ENCODE measurements at regions not wholly inside any gene's neighbourhood (a gene's known extent, or its start where the extent isn't known, plus 50 kb on each side); places are given as distances from the start of the nearest gene placed in this dataset.
A peak's percentile ranks its signal among the peaks of the same experiment; 100 is the strongest.

DNA sequence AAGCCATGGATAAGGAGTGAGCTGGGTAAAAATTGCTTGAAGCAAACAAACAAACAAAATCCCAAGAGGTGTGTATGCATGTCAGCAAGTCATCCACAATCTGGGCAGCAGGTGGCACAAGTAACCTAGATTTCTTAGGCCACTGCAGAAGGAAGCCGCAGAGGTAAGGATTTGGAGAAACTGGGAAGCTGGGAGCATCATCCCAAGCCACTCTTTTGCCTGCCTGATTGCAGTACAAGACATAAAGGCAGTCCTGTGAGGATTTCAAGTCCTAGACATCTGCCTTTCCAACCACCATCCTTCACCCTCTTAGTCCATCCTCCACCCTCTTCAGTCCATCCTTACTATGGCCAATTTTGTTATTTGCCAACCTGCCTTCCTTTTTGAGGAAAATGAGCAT lies 67.2 kb upstream of the BMAL1 start:
- H3K27me3 ChIP-seq (ENCODE audit: control insufficient read depth in 1 of 2, insufficient read depth in 2 of 2, low read length in 2 of 2) = peaks cover 0 to 20% of the 10 kb centered on the region in 2 experiments; a peak in 3 of 5 replicates
- H3K36me3 ChIP-seq (replicated peaks in 1 of 2; ENCODE audit: control insufficient read depth in 1 of 2, insufficient read depth in 2 of 2, low read length in 2 of 2) = no peaks in the 10 kb centered on the region
- peak; percentile 57 for DNase-seq (ENCODE audit: low spot score)
- peak; percentile 36 for FAIRE-seq
- ChIA-PET CTCF (ENCODE audit: low intra/inter-chr PET ratio, low total read pairs) (interaction anchor here (1.5 to 2.1 kb wide), 4 partner anchors 29 to 174 kb away, joined by 5 to 16 read pairs (median 10); no protein-coding TSS in a partner anchor), POLR2A (no interaction called here)
- no peaks in the 10 kb centered on the region for H3K9me3 ChIP-seq (ENCODE audit: low read length)
- H3K79me2 ChIP-seq (ENCODE audit: insufficient read depth, low read length) = no peaks in the 10 kb centered on the region
- no peak for TF ChIP-seq PHF21A (CRISPR knock-in tag; IDR thresholded peaks at IDR 0.05)
- TF ChIP-seq, protein P1, sequence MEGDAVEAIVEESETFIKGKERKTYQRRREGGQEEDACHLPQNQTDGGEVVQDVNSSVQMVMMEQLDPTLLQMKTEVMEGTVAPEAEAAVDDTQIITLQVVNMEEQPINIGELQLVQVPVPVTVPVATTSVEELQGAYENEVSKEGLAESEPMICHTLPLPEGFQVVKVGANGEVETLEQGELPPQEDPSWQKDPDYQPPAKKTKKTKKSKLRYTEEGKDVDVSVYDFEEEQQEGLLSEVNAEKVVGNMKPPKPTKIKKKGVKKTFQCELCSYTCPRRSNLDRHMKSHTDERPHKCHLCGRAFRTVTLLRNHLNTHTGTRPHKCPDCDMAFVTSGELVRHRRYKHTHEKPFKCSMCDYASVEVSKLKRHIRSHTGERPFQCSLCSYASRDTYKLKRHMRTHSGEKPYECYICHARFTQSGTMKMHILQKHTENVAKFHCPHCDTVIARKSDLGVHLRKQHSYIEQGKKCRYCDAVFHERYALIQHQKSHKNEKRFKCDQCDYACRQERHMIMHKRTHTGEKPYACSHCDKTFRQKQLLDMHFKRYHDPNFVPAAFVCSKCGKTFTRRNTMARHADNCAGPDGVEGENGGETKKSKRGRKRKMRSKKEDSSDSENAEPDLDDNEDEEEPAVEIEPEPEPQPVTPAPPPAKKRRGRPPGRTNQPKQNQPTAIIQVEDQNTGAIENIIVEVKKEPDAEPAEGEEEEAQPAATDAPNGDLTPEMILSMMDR (CRISPR knock-in tag; IDR thresholded peaks at IDR 0.05) = peak; percentile 73
- TF ChIP-seq STAG1 (CRISPR knock-in tag; IDR thresholded peaks at IDR 0.05) = peak; percentile 83
- no peak for TF ChIP-seq SNRNP70 (IDR thresholded peaks at IDR 0.05; ENCODE audit: low read depth, low read length)
- no peak for TF ChIP-seq ZMYM3 (CRISPR knock-in tag; IDR thresholded peaks at IDR 0.05)
- TF ChIP-seq AGO1 (IDR thresholded peaks at IDR 0.05; ENCODE audit: low read depth, low read length, poor library complexity, severe bottlenecking) = no peak
- TF ChIP-seq, protein P2, sequence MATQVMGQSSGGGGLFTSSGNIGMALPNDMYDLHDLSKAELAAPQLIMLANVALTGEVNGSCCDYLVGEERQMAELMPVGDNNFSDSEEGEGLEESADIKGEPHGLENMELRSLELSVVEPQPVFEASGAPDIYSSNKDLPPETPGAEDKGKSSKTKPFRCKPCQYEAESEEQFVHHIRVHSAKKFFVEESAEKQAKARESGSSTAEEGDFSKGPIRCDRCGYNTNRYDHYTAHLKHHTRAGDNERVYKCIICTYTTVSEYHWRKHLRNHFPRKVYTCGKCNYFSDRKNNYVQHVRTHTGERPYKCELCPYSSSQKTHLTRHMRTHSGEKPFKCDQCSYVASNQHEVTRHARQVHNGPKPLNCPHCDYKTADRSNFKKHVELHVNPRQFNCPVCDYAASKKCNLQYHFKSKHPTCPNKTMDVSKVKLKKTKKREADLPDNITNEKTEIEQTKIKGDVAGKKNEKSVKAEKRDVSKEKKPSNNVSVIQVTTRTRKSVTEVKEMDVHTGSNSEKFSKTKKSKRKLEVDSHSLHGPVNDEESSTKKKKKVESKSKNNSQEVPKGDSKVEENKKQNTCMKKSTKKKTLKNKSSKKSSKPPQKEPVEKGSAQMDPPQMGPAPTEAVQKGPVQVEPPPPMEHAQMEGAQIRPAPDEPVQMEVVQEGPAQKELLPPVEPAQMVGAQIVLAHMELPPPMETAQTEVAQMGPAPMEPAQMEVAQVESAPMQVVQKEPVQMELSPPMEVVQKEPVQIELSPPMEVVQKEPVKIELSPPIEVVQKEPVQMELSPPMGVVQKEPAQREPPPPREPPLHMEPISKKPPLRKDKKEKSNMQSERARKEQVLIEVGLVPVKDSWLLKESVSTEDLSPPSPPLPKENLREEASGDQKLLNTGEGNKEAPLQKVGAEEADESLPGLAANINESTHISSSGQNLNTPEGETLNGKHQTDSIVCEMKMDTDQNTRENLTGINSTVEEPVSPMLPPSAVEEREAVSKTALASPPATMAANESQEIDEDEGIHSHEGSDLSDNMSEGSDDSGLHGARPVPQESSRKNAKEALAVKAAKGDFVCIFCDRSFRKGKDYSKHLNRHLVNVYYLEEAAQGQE (IDR thresholded peaks at IDR 0.05; ENCODE audit: borderline replicate concordance in 1 of 2, low read depth in 1 of 2, low read length in 2 of 2) = no peak
- no peak for TF ChIP-seq PAX8 (CRISPR knock-in tag; IDR thresholded peaks at IDR 0.05; ENCODE audit: borderline replicate concordance)
- no peak for TF ChIP-seq ZNF333 (CRISPR knock-in tag; IDR thresholded peaks at IDR 0.05; ENCODE audit: borderline replicate concordance)
- TF ChIP-seq MZF1 (CRISPR knock-in tag; IDR thresholded peaks at IDR 0.05; ENCODE audit: borderline replicate concordance) = no peak
- TF ChIP-seq NR2F2 (IDR thresholded peaks at IDR 0.05; ENCODE audit: borderline replicate concordance, low read depth) = no peak
- TF ChIP-seq ZBTB1 (CRISPR knock-in tag; IDR thresholded peaks at IDR 0.05; ENCODE audit: borderline replicate concordance) = no peak
- TF ChIP-seq SMC3 (IDR thresholded peaks at IDR 0.05; ENCODE audit: low read length) = peak; percentile 73; the same call in 1 of the 2 replicates
- no peak for TF ChIP-seq PCBP1 (IDR thresholded peaks at IDR 0.05; ENCODE audit: borderline replicate concordance, low read depth, low read length)
- TF ChIP-seq CCAR2 (optimal IDR thresholded peaks at IDR 0.05; ENCODE audit: low read depth, low read length) = no peak
- TF ChIP-seq ZIK1 (CRISPR knock-in tag; IDR thresholded peaks at IDR 0.05; ENCODE audit: borderline replicate concordance, low read depth) = no peak
- TF ChIP-seq RAD21 (CRISPR knock-in tag; IDR thresholded peaks at IDR 0.05) = peak; percentile 46; the same call in 1 of the 2 replicates
- ATAC-seq = peak; percentile 81
- no peak overlapping the region for H3K27ac ChIP-seq (ENCODE audit: extremely low read length, insufficient read depth, low read length)
- H3K4me3 ChIP-seq (replicated peaks in 1 of 3; ENCODE audit: insufficient read depth in 1 of 3, low read depth in 2 of 3, low read length in 3 of 3) = no peak overlapping the region
- no peak overlapping the region for H3K4me2 ChIP-seq (ENCODE audit: low read depth, low read length)
- intact Hi-C loops (cut with micrococcal nuclease; ENCODE audit: unreplicated experiment) (loop anchor here (1.0 to 10.0 kb wide), 5 partner anchors 29 to 254 kb away; partner anchors contain the start of gene BTBD10), in situ Hi-C loops (cut with HindIII; ENCODE audit: extremely low pct_ligation_motif_present, low pct_unique_long_range_greater_than_20kb) (no loop called here)
- H3K4me1 ChIP-seq (ENCODE audit: insufficient read depth, low read length) = peaks cover 20% of the 10 kb centered on the region
- H2AFZ ChIP-seq (ENCODE audit: low read length) = no peak overlapping the region
- 0% methylated on average over 1 of the region's 1 CpG for WGBS (ENCODE audit: low lambda C conversion rate)
- no peak overlapping the region for H3K9ac ChIP-seq (ENCODE audit: insufficient read depth, low read depth, low read length)
- H4K20me1 ChIP-seq (ENCODE audit: insufficient read depth, low read length) = no peaks in the 10 kb centered on the region
- BruUV-seq (replicated peaks) = no TSS peak

All from HepG2 (cell line).